Stimulated activated CD8-positive, alpha-beta memory T cell treated with anti-CD3 and anti-CD28 coated beads, Interleukin-4, amount 100 ng/mL, for 1 hour (primary cell): ENCODE measurements at regions not wholly inside any gene's neighbourhood (a gene's known extent, or its start where the extent isn't known, plus 50 kb on each side); places are given as distances from the start of the nearest gene placed in this dataset.

Source experiments
- DNase-seq, 2 donors: peaks; one replicate each; pipeline ENCODE4 v3.0.0-alpha.2; 2020; ENCODE audit warnings: low read depth in 2 of 2, low spot score in 1 of 2

GRCh38 chr2:16166327-16166981, 226.1 kb downstream of the MYCN start:
- DNase-seq: no peak

DNA sequence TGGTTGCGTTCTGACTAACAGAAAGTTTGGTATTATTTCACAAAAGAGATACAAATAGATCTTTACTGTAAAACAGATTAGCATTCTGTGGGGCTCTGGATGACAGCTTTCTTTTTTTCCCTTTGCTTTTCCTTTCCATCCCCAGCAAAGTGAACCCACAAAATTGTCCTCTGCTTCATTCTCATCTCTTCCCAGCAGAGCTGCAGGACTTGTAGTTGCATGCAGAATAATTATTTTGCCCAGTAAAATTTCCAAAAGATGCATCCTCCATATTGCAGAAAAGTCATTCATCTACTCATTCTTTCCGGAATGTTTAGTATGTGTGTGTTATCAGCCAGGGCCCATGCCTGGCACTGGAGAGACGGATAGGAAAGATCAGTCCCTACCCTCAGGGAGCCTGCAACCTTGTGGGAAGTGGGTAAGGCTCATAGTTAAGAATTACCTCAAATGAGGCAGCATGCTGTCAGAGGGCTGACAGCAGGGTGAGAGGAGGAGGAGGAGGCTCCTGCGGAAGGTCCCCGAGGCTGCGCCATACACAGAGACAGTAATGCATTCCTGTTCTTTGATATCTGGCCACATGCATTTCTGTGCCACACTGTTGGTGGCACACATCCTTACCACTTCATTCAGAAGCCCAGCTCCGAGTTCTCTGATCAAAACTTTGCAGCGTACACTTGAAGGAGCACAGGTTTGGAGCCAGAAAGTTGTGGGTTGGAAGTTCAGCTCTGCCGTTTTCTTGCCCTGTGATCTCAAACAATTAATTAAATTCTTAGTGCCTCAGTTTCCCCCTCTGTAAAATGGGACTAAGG, 225.4 kb downstream of the MYCN start:
- DNase-seq: no peak

- DNase-seq: no peak
Observed at GRCh38 chr2:16162491-16163040, 222.2 kb downstream of the MYCN start.

DNA sequence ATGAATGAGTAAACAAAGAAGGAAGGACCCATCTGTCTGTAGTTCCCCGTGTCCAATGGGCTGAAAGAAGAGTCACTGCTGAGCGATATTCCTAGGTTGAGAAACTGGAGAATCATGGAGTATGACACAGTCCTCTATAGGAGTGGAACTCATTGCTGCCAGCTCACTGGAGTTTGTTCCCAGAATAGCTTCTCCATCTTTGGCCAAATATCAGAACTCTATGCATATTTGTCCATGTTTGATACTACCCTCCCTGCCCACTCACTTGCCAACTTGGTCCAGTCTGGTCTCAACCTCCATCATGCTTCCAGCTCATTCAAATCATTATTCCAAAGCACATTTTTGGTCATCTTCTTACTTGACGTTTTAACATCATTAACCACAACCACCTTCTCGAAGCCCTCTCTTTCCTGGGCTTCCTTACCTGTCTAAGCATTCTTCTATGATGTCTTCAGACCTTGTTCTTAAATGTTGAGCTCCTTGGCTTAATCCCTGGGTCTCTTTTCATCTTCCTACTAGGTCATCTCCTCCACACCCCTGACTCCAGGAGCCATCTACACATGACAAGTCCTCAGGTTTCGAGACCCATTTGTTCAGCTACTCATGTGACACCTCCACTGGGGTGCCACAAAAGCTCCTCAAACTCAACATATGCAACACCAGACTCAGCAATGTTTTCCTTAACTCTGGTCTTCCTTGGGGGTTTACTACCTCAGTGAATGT, 221.6 kb downstream of the MYCN start:
- DNase-seq: no peak

DNA sequence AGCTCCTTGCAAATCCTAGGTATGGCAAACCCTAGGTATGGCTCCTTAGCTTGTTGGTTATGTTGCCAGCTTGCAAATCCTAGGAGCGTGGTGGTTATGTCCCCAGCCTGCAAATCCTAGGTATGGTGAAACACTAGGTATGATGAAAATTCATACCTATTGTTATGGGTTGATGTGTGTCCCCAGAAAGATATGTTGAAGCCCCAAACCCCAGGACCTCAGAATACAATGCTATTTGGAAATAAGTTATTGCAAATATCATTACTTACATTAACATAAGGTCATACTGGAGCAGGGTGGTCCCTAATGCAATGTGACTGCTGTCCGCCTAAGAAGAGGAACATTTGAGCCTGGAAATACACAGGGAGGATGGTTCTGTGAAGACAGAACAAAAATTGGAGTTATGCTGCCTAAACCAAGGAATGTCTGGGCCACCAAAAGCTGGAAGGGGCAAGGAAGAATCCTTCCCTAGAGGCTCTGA, 220.8 kb downstream of the MYCN start:
- DNase-seq: no peak

GRCh38 chr2:16160281-16161084, 220.1 kb downstream of the MYCN start:
- no peak for DNase-seq

GRCh38 chr2:16156411-16156810, 216.1 kb downstream of the MYCN start:
- DNase-seq: no peak

DNA sequence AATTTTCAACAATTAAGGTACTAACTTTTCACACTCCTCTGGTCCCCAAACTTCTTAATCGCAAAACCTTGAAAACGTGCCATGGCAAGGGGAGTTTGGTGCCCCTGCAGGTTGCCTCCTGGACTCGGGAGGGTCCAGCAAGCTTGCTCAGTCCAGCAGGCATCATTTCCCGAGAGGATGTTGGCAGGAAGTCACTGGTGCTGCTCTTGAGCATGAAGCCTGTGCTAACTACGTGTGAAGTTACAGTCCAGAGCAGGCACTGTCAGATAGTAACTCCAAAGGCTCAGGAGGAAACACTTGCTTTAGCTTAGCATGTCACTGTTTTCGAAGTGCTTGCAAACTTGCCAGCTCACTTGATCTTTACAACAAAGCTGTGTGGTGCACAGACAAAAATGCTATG, 215.4 kb downstream of the MYCN start:
- no peak for DNase-seq

GRCh38 chr2:16155366-16155765, 215.0 kb downstream of the MYCN start:
- no peak for DNase-seq

- no peak for DNase-seq
Observed at GRCh38 chr2:16154501-16155280, 214.3 kb downstream of the MYCN start.

DNA sequence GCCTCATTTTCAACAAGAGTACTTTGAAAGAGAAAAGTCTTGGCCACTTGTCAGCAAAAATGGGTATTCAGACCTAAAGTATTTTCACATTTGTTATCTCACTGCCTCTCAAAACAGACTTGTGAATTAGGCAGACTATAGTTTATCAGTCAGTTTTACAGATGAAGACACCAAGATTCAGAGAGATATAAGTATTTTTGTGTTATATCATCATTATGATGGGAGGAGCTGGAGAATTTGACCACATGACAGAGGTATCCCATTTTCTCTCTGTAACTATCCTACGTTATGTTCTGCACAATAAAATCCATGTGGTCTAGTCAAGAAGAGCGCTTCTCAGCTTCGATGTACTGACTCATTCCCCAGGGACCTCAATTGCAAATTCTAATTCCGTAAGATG, 213.7 kb downstream of the MYCN start:
- no peak for DNase-seq

DNA sequence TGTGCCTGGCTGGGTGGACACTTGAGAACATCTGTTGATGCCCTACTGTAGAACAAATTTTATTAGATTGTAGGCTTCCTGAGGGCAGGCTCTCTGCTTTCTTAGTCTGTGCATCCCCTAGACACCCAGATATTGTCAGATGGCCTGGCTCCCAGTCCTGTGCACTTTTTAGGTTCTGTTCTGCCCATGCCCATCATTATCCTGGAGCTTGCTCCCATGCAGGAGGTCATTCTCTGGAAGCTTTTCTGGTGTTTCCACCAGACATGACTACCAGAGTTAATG, 213.3 kb downstream of the MYCN start:
- DNase-seq: no peak

- DNase-seq: no peak
Observed at GRCh38 chr2:16152928-16153753, 212.8 kb downstream of the MYCN start.

GRCh38 chr2:16152071-16152927, 211.9 kb downstream of the MYCN start:
- no peak for DNase-seq

GRCh38 chr2:16151651-16152050, 211.3 kb downstream of the MYCN start:
- no peak for DNase-seq

GRCh38 chr2:16151281-16151570, 210.9 kb downstream of the MYCN start:
- DNase-seq: no peak

DNA sequence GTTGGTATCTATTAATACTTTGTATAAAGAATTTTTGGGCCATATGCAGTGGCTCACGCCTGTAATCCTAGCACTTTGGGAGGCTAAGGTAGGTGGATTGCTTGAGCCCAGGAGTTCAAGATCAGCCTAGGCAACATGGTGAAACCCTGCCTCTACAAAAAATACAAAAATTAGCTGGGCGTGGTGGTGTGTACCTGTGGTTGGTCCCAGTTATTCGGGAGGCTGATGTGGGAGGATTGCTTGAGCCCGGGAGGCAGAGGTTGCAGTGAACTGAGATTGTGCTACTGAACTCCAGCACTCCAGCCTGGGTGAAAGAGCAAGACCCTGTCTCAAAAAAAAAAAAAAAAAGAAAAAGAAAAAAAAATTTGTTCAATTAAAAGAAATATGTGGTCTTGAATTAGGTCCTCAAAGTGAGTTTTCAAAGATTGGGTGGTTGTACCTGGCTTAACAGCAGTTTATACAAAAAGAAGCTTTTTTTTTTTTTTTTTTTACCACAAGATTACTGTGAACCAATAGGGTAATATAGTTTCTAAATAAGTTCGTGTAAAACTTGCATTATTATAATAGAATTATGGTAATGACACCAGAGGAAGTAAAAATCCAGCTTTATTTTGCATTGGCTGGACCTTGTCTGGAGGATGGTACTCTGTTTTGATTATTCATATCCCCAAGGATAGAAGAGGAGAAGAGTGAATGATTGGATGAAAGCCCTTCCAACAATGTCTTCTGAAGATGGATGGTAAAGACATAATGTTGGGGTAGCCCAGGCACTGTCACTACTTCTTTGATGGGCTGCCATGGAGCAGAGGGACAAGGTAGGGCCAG, 210.3 kb downstream of the MYCN start:
- DNase-seq: no peak
